ENCODE measurements at regions not wholly inside any gene's neighbourhood (a gene's known extent, or its start where the extent isn't known, plus 50 kb on each side); places are given as distances from the start of the nearest gene placed in this dataset.

DNA sequence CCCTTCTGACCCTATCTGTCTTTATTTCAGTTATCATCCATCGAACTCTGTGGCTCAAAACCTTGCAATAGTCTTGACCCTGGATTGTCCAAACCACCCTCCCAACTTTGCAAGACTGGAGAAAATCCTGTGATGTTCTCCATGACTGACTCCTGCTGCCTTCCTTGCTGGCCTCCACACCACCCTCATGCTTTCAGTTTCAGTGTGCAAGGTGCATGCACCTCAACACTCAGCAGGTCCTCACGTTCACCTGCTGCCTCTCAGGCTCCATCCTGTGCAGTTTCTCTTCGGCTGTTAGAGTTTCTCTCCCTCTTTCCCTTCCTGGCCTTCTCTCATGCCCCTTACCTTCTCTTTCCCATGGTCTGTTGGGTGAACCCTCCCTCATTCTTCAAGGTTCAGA, 59.4 kb upstream of the ASIC2 start:
- no peak for DNase-seq (ENCODE audit: low read depth in 2 of 2)

DNA sequence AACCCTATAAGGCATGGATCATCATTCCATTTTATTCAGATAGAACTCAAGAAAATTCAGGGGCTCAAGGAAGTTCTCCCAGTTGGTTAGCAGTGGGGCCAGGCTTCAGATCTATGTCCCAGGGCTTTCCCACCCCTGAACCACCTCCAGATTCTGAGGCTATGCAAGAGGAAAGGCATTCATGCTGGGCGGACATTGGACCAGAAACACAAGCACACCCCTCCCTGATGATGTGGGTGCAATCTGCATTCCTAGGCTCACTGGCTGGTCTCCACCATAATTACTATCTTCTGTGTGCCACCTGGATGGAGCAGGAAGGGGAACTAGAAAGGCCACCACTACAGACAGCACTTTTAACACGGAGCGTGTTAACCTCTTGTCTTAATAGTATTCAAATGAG, 63.2 kb upstream of the ASIC2 start:
- no peak for DNase-seq (ENCODE audit: low read depth in 2 of 2)

- no peak for DNase-seq (ENCODE audit: low read depth in 2 of 2)
Measured at GRCh38 chr17:33363475-33363874, 70.4 kb upstream of the ASIC2 start.

DNA sequence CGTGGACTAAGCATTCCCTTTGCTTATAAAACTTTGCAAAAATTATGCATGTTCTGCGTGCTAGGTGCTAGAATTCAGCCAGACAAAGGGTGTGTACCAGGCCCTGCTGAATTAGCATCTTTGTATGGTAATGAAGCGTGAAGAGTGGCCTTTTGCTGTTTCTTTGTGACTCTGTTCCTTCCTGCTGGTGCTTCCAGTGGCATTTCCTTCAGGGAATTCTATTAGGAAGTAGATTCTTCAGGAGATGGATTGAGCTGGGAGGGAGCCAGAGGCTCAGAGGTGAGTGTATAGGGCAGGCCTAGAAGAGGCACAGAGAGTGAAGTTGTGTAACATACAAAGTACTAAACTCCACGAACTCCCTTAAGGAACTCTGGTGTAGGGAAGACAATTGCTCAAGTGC, 73.9 kb upstream of the ASIC2 start:
- no peak for DNase-seq (ENCODE audit: low read depth in 2 of 2)

- DNase-seq (ENCODE audit: low read depth in 2 of 2) = no peak
Measured at GRCh38 chr17:33369149-33369548, 76.1 kb upstream of the ASIC2 start.

GRCh38 chr17:33369876-33370275, 76.8 kb upstream of the ASIC2 start:
- DNase-seq (ENCODE audit: low read depth in 2 of 2) = no peak

- no peak for DNase-seq (ENCODE audit: low read depth in 2 of 2)
Measured at GRCh38 chr17:33370401-33370800, 77.3 kb upstream of the ASIC2 start.

GRCh38 chr17:33371377-33371776, 78.3 kb upstream of the ASIC2 start:
- no peak for DNase-seq (ENCODE audit: low read depth in 2 of 2)

DNA sequence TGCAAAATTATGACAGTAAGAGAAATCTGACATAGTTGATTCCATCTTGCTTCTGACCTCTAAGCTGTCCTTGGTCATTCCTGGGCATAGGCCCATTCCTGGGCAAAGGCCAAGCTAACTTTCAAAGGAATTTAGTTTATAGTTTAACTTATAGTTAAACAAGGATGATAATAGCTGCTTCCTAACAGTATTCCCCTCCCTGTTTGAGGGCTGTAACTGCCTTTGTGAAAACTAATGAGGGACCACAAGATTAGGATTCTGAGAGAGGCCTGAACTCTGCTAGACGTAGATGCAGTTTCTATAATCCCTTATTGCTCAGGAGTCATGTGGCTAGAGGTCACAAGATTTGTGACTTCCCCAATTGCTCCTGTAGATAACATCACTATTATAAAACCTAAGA, 80.2 kb upstream of the ASIC2 start:
- DNase-seq (ENCODE audit: low read depth in 2 of 2) = no peak

DNA sequence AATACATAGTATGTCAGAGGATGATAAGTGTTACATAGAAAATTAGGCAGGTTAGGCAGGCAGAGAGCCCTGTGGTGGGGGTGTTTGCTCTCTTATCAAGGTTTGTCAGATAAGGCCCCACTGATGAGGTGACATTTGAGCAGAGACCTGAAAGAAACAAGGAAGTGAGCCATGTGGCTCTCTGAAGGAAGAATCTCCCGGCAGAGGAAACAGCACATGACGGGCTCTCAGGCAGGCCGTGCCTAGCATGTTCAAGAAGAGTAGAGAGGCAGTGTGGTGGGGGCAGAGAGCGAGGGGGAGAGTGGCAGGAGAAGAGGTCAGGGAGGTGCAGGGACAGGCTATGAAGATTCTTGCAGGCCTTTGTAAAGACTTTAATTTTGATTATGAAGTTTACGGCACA, 82.0 kb upstream of the ASIC2 start:
- DNase-seq (ENCODE audit: low read depth in 2 of 2) = no peak

DNA sequence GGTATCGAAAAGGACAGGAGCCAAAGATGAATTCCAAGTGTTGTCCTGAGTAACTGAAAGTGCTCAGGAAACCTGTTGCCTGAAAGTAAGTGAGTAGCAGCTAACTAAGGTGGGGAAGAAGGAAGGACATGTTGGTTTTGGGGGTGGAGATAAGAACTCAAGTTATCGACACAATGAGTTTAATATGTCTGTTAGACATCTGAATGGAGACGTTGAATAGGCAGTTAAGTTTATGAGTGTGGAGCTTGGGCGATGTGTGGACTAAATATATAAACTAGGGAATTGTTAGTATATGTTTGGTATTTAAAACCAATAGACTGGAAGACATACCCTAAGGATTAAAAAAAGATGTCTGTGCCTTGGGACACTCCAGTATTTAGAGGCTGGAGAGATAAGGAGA, 82.7 kb upstream of the ASIC2 start:
- DNase-seq (ENCODE audit: low read depth in 2 of 2) = no peak

DNA sequence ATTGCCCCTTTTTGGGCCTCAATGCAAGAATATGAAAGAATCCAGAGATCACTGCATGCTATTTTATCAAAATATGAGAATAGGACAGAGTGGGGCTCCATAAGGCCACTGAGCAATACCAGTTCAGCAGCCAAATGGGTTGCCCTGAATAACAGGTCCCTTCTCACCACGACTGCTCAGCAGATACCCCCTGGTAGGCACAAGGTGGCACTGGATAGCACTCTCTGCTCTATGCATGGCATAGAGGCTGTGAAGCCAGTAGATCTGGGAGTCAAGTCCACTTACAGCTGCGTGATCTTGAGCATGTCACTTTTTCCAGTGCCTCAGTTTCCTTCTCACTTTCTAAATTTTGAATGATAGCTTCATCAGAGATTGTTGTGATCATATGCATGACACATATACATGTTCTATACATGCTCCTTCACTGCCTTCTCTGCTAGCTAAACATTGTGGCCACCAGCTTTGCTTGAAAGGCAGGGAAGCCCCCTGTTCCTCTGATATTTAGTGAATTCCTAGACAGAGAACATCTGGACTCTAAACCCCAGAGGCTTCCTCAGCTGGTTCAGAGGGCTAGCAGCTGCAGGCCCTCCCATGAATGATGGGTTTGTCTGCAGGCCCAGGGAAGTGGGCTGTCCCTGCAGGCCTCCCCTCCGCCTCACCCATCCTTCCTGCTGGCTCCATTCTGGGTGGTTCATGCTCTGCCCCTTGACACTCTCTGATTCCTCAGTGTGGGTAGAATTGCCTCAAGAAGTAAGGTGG, 84.9 kb upstream of the ASIC2 start:
- DNase-seq (ENCODE audit: low read depth in 2 of 2) = no peak

- DNase-seq (ENCODE audit: low read depth in 2 of 2) = no peak
Measured at GRCh38 chr17:33381201-33381600, 88.1 kb upstream of the ASIC2 start.

DNA sequence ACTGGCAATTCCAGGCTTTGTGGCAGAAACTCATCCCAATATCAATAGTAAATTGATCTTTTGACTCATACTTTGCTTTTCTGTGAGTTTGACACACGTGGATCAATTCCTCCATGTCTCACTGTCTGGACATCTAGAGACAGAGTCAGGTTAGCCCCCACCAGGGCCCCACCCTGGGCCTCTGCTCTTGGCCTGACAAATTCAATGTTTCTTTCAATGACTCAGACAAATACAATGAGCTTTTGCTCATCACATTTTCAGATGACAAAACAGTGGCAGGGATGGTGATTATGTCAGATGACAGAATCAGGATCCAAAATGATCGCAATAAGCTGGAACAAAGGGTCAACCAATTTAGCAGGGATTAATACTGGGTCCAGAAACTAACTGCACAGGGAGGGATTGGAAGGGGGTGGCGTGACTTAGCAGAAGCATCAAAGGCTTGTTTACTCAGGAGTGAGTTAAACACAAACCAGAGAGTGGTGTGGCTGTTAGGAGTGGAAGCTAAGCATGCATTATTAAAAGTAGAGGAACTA, 90.5 kb upstream of the ASIC2 start:
- DNase-seq (ENCODE audit: low read depth in 2 of 2) = no peak

- DNase-seq (ENCODE audit: low read depth in 2 of 2) = no peak
Measured at GRCh38 chr17:33385133-33385532, 92.0 kb upstream of the ASIC2 start.

DNA sequence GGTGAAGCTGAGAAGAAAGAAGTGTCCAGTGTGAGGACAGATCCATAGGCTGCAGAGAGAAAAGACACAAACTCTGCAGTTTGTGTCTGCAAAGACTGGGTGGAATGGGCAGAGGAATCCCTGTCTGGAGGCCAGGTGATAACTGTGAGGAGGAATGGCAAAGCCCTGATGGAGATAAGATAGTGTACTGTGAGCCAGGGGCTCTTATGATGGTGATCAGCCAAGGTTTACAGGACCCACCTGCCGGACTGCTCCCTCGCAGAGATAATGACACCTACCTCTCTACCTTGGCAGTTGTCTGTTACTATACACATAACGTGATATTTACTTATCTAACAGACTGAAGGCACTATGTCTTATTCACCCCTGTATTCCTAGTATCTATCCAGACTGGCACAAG, 92.6 kb upstream of the ASIC2 start:
- DNase-seq (ENCODE audit: low read depth in 2 of 2) = no peak

DNA sequence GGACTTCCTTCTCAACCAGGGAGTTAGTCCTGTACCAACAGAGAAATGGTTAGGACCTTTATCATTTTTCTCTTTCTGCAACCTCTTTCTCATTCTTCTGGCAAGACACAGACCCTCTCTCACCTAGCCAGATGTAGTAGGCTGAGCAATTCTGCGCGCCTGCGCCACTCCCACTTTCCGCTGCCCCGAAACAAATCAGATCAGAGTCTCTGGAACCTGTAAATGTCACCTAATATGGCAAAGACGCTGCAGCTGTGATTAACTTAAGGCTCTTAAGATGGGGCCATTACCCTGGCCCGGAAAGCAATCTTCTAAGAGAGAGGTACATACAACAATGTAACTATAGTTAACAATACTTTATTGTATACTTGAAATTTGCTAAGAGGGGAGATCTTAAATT, 94.3 kb upstream of the ASIC2 start:
- no peak for DNase-seq (ENCODE audit: low read depth in 2 of 2)

DNA sequence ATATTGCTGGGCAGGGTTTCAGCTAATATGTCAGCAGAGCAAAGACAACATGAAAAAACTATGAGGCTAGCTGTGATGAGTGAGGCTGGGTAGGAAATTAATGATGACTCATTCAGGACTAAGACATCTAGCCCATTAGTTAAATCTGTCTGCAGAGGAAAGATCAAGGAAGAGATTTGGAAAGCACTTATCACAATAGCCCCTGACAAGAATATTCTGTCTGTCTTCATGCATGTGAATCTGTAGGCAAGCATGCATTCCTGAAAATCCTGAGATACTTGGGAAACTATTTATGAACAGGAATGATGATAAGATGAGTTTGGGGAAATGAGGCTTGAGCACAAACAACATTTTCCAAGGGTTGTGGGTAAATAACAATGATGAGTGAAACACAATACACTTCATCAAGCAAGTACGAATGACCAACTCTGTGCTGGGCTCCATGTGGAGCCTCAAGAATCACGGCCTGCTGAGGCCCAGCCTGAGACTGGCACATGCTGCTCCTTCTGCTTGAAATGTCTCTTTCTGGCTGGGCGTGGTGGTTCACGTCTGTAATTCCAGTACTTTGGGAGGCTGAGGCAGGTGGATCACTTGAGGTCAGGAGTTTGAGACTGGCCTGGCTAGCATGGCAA, 96.5 kb upstream of the ASIC2 start:
- DNase-seq (ENCODE audit: low read depth in 2 of 2) = no peak

DNA sequence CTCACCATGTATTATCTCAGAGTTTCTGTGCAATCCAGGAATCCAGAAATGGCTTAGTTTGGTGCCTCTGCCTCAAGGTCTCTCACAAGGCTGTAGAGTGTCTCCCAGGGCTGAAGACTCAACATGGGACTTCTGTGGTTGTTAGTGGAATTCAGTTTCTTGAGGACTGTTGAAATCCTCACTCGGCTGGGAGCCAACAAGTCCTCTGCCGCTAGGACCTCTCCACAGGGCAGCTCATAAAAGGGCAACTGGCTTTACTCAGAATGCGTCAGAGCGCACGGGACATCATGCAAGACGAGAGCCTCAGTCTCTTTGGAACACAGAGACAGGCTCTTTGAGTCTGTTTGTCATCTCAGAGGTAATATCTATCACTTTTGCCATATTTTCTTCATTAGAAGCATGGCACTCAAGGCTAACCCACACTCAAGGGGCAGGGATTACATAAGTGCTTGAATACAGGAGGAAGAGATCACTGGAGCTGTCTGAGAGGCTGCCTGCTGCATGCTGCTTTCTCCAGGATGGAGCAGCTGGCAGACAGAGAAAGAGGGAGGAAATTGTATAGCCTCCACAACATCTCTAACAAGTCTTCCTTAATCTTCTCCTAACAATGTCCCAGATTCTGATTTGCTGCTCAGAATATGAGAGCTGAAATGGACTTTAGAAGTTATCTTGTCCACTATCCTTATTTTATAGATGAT, 97.5 kb upstream of the ASIC2 start:
- no peak for DNase-seq (ENCODE audit: low read depth in 2 of 2)

DNA sequence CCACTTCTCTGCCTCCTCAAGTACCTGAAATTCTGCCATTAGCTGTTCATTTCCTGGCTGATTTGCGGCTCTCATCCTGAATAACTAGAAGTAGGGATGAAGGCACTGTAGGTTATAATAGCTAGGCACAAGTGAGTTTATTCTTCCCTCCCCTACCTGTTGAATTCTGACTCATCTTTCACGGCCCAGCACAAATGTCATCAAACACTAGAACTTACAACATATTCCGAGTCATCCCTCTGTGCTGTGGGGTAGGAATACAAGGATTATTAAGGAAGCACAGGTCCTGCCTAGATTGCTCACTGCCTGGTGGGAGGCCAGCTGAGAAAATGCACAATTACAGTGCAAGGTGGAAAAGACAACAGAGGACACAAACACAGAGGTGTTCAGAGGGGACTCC, 103.7 kb upstream of the ASIC2 start:
- DNase-seq (ENCODE audit: low read depth in 2 of 2) = no peak

GRCh38 chr17:33398386-33398785, 105.3 kb upstream of the ASIC2 start:
- no peak for DNase-seq (ENCODE audit: low read depth in 2 of 2)

- no peak for DNase-seq (ENCODE audit: low read depth in 2 of 2)
Measured at GRCh38 chr17:33401249-33401648, 108.2 kb upstream of the ASIC2 start.

DNA sequence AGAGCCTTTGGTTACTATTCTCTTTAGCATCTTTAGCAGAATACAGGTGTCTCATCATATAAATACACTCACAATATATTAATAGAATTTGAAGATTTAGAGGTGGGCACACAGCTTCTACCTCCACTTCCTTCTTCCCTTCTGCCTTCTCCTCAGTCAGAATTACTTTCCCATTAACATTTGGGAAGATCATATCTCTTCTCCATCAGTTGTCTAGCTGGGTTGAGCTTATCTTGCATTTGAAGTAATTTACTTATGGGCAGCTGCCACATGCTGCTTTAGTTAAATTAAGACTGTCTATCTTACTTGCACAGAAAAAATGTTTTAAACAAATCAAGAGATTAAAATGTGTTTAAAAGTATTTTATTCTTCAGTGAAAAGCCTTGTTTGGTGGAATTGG, 110.1 kb upstream of the ASIC2 start:
- no peak for DNase-seq (ENCODE audit: low read depth in 2 of 2)

Data from stimulated activated CD4-positive, alpha-beta T cell treated with anti-CD3 and anti-CD28 coated beads, Interleukin-12 subunit alpha, Interleukin-12 subunit beta, amount 100 ng/mL, for 24 hours (primary cell).